GM21515 (cell line): ENCODE measurements at regions not wholly inside any gene's neighbourhood (a gene's known extent, or its start where the extent isn't known, plus 50 kb on each side); places are given as distances from the start of the nearest gene placed in this dataset.
"Not testable (repeated sequence)": the region's sequence is repeated elsewhere in the genome, so short reads cannot be mapped to it uniquely, and the experiment has no call there.

Experiments
- ATAC-seq: cut with Tn5 transposase; IDR thresholded peaks from one replicate; pipeline ENCODE4 v1.9.1; 2021; ENCODE audit not compliant: unreplicated experiment

DNA sequence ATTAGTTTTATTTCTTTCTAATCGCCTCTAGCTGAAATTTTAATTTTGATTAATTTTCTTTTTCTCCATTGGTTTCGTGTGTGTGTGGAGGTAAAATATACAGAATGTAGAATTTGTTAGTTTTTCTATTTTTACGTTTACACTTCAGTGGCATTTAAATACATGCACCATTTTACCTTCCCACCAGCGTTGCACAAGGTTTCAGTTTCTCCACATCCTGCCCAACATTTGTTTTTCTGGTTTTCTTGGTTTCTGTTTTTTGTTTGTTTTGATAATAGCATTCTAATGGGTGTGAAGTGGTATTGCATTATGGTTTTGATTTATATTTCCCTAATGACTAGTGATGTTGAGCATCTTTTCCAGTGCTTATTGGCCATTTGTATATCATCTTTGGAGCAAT, 871.4 kb upstream of the DEFB115 start:
- ATAC-seq: not testable (repeated sequence)

DNA sequence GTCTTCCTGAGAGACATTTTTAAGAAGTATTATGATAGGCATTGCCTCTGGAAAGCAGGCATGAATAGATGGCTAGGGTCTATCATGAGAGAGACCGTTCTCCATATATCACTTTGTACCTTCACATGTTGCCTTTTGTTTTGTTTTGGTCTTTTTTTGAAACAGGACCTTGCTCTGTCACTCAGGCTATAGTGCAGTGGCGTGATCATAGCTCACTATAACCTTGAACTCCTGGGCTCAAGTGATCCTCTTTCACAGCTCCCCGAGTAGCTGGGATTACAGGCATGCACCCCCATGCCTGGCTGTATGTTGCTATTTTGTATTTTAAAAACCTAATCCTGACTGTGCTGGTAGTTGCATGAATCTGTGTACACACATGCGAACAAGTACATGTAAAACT, 869.6 kb upstream of the DEFB115 start:
- ATAC-seq: not testable (repeated sequence)

DNA sequence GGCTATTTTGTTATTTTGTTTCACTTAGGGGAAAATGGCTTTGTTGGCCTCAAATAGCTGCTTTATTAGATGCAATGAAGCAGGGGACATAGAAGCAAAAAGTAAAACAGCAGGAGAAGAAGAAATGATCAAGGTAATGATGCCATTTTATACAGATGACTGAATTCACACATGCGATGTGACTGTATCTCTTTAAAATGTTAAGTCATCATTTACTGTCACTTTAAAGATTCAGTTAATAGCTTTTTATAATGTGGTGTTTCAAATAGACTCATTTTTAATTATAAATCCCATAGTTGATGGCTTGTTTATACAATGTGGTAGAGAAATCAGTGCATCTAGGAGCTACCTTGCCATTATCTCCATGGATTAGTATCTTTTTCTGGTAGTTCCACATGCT, 863.9 kb upstream of the DEFB115 start:
- not testable (repeated sequence) for ATAC-seq

DNA sequence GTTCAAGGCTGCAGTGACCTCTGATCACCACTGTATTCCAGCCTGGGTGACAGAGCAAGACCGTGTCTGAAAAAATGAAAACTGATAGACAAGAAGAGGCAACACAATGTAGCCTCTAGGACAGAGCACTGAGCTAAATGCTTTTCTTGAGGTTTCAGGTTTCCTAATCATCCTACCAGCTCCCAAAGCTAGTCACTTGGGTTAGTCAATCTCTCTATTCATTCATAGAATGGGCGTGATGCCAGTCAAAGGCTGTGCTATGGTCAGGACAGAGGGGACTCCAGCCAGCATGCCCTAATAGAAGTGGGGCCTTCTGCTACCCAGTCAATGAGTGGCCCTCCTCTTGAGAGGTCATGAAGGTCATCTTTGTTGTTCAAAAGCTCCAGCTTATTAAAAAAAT, 860.4 kb upstream of the DEFB115 start:
- ATAC-seq: not testable (repeated sequence)

DNA sequence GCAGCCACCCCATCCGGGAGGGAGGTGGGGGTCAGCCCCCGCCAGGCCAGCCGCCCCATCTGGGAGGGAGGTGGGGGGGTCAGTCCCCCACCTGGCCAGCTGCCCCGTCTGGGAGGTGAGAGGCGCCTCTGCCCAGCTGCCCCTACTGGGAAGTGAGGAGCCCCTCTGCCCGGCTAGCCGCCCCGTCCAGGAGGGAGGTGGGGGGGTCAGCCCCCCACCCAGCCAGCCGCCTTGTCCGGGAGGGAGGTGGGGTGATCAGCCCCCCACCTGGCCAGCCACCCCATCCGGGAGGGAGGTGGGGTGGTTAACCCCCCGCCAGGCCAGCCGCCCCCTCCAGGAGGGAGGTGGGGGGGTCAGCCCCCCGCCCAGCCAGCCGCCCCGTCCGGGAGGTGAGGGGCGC, 852.4 kb upstream of the DEFB115 start:
- ATAC-seq: not testable (repeated sequence)

DNA sequence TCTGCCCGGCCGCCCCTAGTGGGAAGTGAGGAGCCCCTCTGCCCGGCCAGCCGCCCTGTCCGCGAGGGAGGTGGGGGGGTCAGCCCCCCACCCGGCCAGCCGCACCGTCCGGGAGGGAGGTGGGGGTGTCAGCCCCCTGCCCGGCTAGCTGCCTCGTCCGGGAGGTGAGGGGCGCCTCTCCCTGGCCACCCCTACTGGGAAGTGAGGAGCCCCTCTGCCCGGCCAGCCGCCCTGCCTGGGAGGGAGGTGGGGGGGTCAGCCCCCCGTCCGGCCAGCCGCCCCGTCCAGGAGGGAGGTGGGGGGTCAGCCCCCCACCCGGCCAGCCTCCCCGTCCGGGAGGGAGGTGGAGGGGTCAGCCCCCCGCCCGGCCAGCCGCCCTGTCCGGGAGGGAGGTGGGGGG, 851.9 kb upstream of the DEFB115 start:
- not testable (repeated sequence) for ATAC-seq

DNA sequence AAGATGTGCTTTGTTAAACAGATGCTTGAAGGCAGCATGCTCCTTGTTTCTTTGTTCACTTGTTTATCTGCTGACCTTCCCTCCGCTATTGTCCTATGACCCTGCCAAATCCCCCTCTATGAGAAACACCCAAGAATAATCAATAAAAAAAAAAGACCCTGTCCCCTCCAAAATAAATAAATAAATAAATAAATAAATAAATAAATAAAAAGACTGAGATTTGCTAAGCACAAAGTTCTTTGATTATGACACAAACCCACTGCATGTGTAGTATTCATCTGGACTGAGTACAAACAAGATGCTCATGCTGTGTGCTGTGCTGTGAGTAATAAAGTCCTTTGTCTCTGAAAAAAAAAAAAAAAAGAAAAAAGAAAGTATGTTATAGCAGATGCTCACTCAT, 851.1 kb upstream of the DEFB115 start:
- not testable (repeated sequence) for ATAC-seq

DNA sequence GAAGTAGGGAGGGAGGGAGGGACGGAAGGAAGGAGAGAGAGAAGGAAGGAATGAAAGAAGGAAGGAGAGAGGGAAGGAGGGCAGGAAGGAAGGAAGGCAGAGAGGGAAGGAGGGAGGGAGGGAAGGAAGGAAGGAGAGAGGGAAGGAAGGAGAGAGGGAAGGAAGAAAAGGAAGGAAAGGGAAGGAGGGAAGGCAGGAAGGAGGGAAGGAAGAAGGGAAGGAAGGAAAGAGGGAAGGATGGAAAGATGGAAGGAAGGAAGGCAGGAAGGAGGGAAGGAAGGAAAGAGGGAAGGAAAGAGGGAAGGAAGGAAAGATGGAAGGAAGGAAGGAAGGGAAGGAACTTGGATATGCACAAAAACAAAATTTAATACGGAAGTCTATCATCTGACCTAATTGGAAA, 844.5 kb upstream of the DEFB115 start:
- no peak for ATAC-seq

DNA sequence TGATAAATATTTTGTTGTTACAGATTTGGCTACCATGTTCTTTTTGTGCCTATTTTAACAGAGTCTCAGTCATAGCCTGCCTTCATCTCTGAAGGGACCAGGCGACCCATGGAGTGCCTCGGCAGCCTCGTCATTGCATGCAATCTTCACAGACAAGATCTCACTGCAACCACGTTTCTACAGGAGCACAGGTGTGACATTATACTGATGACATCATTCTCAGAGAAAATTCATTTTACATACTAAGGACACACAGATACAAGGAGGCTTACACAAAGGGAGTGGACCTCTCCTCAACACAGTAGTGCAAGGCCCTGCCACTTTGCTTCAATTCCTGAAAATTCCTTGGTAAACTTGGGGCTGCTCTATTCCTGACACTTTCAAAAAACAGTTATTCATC, 840.1 kb upstream of the DEFB115 start:
- ATAC-seq: not testable (repeated sequence)

DNA sequence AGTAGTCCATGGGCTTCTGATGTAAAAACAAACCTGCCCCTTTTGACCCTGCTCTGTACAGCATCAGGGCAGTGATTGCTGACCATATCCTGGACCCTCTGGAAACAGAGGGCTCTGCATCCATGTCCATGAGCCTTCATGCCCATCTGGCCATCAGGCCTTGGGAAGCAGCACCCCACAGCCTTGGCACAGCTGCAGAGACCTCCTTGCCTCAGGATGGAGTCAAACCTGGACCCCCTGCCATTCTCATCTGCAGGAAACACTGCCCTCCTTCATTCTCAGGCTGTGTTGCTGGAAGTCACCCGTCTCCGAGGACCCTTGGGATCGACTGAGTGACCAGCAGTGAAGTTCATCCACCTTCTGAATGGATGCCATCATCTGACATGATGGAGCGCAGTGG, 839.1 kb upstream of the DEFB115 start:
- ATAC-seq: not testable (repeated sequence)

DNA sequence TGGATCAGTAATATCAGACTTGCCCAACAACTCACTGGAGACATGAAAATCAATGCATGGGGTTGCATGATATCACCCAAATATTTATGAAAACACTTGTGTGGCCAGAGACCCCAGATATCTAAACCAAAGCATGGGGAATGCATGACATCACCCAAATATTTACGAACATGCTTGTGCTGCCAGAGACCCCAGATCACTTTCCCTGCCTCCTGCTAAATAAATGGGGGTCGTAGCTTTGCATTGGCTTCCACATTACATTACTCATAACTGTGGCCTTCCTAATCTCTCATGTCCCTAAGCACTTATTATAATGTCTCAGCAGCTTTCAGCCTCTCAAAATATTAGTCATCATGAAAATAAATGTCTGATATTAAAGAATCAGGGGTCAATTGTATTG, 838.0 kb upstream of the DEFB115 start:
- no peak for ATAC-seq

DNA sequence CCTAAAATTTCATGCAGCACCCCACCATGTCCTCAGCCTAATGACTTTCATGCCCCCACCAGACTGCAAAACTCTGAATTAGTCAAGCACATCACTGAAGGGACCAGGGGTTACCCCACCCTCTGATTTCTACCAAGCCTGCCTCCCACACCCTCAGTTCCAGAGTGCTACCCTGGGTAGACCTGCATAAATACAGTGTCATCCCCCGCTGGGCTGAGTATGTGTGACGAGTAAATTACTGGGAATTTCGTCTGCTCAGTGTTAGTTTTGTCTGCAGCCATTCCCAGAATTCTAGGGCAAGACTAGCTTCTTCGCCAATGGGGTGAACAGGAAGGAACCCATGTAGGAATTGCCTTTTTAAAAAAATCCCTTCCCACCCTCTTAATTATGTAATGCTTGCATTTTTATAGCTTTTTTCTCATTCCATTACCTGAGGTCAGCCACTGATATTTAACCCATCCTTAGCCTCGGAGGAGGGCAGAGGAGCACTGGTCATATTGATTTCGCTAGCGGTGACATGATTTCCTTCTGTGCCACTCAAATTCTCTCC, 837.5 kb upstream of the DEFB115 start:
- not testable (repeated sequence) for ATAC-seq
